Anterior cingulate cortex (tissue), 58 donors: ENCODE measurements at regions not wholly inside any gene's neighbourhood (a gene's known extent, or its start where the extent isn't known, plus 50 kb on each side); places are given as distances from the start of the nearest gene placed in this dataset.
"Not testable (repeated sequence)": the region's sequence is repeated elsewhere in the genome, so short reads cannot be mapped to it uniquely, and the experiment has no call there.

Source experiments
- DNase-seq, 58 donors: peaks; one replicate each; lab custom pipeline; 2025; lab: John Stamatoyannopoulos, UW

GRCh38 chr14:106027759-106028158 lies 501.4 kb downstream of the TMEM121 start:
- DNase-seq, result not testable (repeated sequence)

GRCh38 chr14:106029959-106030358 lies 503.6 kb downstream of the TMEM121 start:
- DNase-seq, result no peak

- no peak for DNase-seq
Measured at GRCh38 chr14:106037380-106037779, 511.0 kb downstream of the TMEM121 start.

- DNase-seq, result no peak
Measured at GRCh38 chr14:106038263-106038662, 511.9 kb downstream of the TMEM121 start.

- DNase-seq, result no peak
Measured at GRCh38 chr14:106039400-106039799, 513.0 kb downstream of the TMEM121 start.

GRCh38 chr14:106044515-106044914 lies 518.1 kb downstream of the TMEM121 start:
- no peak for DNase-seq

GRCh38 chr14:106044949-106045596 lies 518.7 kb downstream of the TMEM121 start:
- DNase-seq, result no peak

- DNase-seq, result no peak
Measured at GRCh38 chr14:106051796-106052195, 525.4 kb downstream of the TMEM121 start.

GRCh38 chr14:106055289-106055688 lies 528.9 kb downstream of the TMEM121 start:
- DNase-seq, result no peak

- DNase-seq, result no peak
Measured at GRCh38 chr14:106058342-106058741, 532.0 kb downstream of the TMEM121 start.

GRCh38 chr14:106060276-106060975 lies 534.0 kb downstream of the TMEM121 start:
- no peak for DNase-seq

- DNase-seq, result not testable (repeated sequence)
Measured at GRCh38 chr14:106061877-106062500, 535.6 kb downstream of the TMEM121 start.

GRCh38 chr14:106062502-106063272 lies 536.3 kb downstream of the TMEM121 start:
- no peak for DNase-seq

GRCh38 chr14:106067935-106068334 lies 541.6 kb downstream of the TMEM121 start:
- DNase-seq, result no peak

GRCh38 chr14:106069804-106070625 lies 543.6 kb downstream of the TMEM121 start:
- DNase-seq, result no peak

- DNase-seq, result no peak
Measured at GRCh38 chr14:106080922-106081321, 554.5 kb downstream of the TMEM121 start.

- DNase-seq, result not testable (repeated sequence)
Measured at GRCh38 chr14:106081721-106082120, 555.3 kb downstream of the TMEM121 start.

- no peak for DNase-seq
Measured at GRCh38 chr14:106083082-106083481, 556.7 kb downstream of the TMEM121 start.

- DNase-seq, result no peak
Measured at GRCh38 chr14:106087837-106088236, 561.5 kb downstream of the TMEM121 start.

- not testable (repeated sequence) for DNase-seq
Measured at GRCh38 chr14:106088860-106089259, 562.5 kb downstream of the TMEM121 start.
